GM06990 (cell line): ENCODE measurements at regions not wholly inside any gene's neighbourhood (a gene's known extent, or its start where the extent isn't known, plus 50 kb on each side); places are given as distances from the start of the nearest gene placed in this dataset.

ENCODE experiments used
- DNase-seq: peaks from one replicate; pipeline ENCODE4 v3.0.0-alpha.2; 2011; ENCODE audit not compliant: insufficient read length; ENCODE audit errors: extremely low read depth
- H3K27me3 ChIP-seq: replicated peaks from 2 replicates; pipeline ENCODE4 v1.6.0; 2011; ENCODE audit warnings: low read length; ENCODE audit not compliant: control insufficient read depth, insufficient read depth
- H3K36me3 ChIP-seq: 2 replicates; pipeline ENCODE4 v1.5.1; 2011; ENCODE audit warnings: low read length; ENCODE audit not compliant: control insufficient read depth, insufficient read depth
- H3K4me3 ChIP-seq: replicated peaks from 2 replicates; pipeline ENCODE4 v1.5.1; 2011; ENCODE audit warnings: low read depth, mild to moderate bottlenecking, control low read depth, low read length
- TF ChIP-seq, protein P1 (sequence below): IDR thresholded peaks from 2 replicates; pipeline ENCODE4 v1.5.1; 2011; ENCODE audit warnings: low read length, control low read depth, mild to moderate bottlenecking, inconsistent platforms; ENCODE audit not compliant: insufficient read depth, poor library complexity, severe bottlenecking

DNA sequence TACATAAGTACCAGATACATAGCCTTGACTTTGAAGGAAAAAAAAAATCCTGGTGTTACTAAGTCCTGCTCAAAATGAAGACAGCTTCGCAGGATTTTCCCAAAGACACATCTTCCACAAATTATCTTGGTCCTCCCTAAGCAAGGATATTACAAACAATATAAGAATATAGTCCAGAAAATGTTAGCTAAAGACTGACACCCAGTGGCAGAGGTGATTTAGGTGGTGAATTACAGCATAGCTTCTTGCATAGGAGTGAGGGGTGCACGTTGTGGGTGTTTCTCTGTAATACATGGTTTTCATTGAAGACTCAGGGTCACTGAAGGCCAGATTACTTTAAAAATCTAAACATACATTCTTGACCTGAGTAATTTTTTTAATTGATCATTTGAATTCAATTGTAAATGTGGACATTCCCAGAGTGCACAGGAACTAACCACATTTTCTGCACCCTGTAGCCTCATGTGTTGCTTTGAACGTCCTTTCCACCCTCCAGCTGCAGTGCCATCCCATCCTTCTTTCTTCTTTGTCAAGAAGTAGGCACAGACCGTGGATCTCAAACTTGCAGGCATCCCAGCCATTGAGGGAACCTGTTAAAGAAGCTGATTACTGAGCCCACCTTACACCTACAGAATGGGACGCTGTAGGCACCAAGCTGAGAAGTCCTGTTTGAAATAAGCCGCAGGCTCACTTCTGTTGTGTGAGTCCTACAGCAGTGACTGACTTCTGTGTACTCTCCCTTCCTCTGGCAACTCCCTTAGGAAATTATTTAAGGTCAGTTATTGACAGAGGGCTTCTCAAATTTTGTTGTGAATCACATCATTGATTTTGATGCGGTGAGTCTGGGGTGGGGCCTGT is 102.6 kb downstream of the PERP start:
- H3K36me3 ChIP-seq = no peaks in the 10 kb centered on the region
- DNase-seq = no peak
- TF ChIP-seq, protein P1, sequence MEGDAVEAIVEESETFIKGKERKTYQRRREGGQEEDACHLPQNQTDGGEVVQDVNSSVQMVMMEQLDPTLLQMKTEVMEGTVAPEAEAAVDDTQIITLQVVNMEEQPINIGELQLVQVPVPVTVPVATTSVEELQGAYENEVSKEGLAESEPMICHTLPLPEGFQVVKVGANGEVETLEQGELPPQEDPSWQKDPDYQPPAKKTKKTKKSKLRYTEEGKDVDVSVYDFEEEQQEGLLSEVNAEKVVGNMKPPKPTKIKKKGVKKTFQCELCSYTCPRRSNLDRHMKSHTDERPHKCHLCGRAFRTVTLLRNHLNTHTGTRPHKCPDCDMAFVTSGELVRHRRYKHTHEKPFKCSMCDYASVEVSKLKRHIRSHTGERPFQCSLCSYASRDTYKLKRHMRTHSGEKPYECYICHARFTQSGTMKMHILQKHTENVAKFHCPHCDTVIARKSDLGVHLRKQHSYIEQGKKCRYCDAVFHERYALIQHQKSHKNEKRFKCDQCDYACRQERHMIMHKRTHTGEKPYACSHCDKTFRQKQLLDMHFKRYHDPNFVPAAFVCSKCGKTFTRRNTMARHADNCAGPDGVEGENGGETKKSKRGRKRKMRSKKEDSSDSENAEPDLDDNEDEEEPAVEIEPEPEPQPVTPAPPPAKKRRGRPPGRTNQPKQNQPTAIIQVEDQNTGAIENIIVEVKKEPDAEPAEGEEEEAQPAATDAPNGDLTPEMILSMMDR = peak; percentile 48
- H3K27me3 ChIP-seq = no peaks in the 10 kb centered on the region
- no peak overlapping the region for H3K4me3 ChIP-seq

DNA sequence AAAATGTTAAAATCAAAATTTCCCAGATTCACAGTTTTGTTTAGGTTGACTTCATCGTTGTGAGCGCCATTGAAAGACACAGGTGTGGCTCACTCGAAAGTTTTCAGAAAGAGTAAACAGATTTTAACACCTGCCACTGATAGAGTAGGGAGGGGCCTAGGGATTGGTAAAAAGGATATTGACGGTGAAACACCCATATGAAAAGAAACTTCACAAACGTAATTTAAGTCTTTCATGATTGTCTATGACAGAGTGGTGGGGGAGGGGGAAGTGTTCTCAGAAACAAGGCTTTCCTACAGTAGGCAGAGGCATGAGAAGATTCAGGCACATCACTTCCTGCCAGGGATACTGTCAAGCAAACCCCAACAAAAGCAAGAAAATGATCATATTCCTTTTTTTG is 101.4 kb downstream of the PERP start:
- Histone ChIP-seq H3K27me3 (no peaks in the 10 kb centered on the region), H3K4me3 (no peak overlapping the region), H3K36me3 (no peaks in the 10 kb centered on the region)
- TF ChIP-seq, protein P1 = no peak
- DNase-seq = no peak

DNA sequence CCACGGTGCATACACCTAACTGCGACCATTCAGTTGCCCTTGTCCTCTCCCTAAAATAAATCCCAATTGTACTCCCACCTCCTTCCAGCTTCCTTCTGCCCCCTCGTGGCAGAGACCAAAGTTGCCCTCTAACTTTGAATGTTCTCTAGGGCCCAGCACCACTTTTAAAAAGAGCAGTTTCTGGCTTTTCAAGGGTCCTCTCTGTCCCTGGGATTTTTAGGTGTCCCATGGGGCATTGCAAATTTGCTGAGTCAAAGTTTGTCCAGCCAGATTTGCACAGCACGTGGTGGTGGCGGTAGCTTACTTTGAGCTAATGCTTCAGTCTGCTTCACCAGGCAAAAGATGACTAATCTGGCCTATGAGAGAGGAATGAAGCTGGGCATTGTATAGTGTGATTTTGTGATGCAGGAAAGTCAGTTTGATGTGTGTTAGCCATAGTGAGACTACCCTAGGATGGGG is 100.2 kb downstream of the PERP start:
- Histone ChIP-seq H3K27me3 (no peaks in the 10 kb centered on the region), H3K4me3 (no peak overlapping the region), H3K36me3 (no peaks in the 10 kb centered on the region)
- no peak for DNase-seq
- TF ChIP-seq, protein P1 = peak; percentile 84

DNA sequence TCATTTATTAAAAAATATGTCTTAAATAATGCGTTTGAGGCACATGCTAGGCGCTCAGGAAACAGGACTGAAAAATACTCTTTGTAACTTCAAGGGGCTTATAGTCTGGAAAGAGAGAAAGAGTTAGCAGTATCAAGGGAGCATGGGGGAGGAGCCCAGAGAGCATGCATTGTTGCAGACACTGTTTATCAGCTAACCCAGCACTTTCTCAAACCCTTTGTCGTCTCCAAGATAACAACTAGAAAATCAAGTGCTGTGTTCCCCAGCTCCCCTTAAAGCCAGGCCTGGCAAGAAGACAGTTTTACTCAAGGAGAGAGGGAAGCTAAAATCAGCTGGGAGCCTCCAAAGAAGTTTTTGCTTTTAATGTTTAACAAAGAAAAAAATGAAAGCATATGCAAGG is 98.4 kb downstream of the PERP start:
- H3K27me3 ChIP-seq = no peaks in the 10 kb centered on the region
- DNase-seq = no peak
- H3K4me3 ChIP-seq = no peak overlapping the region
- H3K36me3 ChIP-seq = no peaks in the 10 kb centered on the region
- TF ChIP-seq, protein P1 = no peak

DNA sequence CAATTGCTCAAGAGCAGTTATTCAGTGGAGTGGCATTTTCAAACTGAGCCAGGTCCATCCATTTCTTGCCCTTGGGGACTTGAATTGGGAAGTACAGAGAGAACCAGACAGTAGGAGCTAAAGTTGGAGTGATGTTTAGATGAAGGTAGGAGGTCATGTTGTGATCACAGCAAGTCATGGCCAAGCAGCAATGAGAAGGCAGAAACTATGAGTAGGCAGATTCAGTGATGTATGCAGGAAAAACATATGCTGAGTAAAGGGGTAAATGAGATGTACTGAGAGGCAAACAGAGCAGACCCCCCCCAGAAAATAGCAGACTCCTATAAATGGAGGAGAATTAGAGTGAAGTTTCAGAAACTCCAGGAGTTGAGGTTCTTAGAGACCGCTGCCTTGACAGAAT is 95.8 kb downstream of the PERP start:
- TF ChIP-seq, protein P1 = no peak
- Histone ChIP-seq H3K27me3 (no peaks in the 10 kb centered on the region), H3K4me3 (no peak overlapping the region), H3K36me3 (no peaks in the 10 kb centered on the region)
- DNase-seq = no peak

DNA sequence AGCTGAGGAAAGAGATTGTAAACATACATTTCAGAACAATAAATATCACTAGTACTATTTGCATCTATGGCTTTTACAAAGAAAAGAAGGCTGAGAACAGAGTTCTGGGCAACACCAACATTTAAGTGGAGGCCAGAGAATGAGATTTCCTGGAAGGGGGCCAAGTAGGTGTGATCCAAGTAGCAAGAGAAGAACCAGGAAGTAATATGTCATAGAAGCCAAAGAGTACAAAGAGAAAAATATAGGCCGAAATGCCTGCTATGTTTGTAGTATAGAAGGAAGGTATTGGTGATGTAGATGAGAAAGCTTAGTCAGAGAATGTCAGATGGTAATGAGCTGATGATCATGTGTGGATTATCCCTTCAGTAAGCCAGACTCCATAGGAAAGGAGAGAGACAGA is 94.5 kb downstream of the PERP start:
- no peaks in the 10 kb centered on the region for H3K27me3 ChIP-seq
- DNase-seq = no peak
- H3K4me3 ChIP-seq = no peak overlapping the region
- TF ChIP-seq, protein P1 = no peak
- H3K36me3 ChIP-seq = no peaks in the 10 kb centered on the region
